ENCODE measurements at regions not wholly inside any gene's neighbourhood (a gene's known extent, or its start where the extent isn't known, plus 50 kb on each side); places are given as distances from the start of the nearest gene placed in this dataset.

DNA sequence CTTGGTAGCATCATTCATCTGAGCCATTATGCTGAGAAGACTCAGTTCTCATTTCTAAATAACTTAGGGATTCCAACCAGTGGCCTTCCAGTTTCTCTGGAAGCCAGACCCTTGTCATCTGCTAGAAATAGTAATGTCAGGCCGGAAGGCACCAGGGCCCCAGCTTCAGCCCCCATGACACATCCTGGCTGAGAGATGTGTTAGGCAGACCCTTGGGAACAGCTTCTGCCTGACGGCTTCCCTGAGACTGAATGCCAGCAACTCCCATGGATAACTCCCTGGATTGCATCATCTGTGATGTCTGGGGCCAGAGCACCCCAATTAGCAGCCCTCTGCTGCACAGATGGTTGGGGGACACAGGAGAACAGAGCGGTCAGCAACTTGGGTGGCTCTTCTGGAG, 583.5 kb upstream of the TBX3 start:
- H3K9me3 ChIP-seq (replicated peaks; ENCODE audit: control insufficient read depth, insufficient read depth, low read depth, low read length), result no peaks in the 10 kb centered on the region
- no peak overlapping the region for H3K4me3 ChIP-seq
- no peak for TF ChIP-seq RBM34 (IDR thresholded peaks at IDR 0.05; ENCODE audit: borderline replicate concordance, insufficient read depth, low read length)
- TF ChIP-seq, protein P1, sequence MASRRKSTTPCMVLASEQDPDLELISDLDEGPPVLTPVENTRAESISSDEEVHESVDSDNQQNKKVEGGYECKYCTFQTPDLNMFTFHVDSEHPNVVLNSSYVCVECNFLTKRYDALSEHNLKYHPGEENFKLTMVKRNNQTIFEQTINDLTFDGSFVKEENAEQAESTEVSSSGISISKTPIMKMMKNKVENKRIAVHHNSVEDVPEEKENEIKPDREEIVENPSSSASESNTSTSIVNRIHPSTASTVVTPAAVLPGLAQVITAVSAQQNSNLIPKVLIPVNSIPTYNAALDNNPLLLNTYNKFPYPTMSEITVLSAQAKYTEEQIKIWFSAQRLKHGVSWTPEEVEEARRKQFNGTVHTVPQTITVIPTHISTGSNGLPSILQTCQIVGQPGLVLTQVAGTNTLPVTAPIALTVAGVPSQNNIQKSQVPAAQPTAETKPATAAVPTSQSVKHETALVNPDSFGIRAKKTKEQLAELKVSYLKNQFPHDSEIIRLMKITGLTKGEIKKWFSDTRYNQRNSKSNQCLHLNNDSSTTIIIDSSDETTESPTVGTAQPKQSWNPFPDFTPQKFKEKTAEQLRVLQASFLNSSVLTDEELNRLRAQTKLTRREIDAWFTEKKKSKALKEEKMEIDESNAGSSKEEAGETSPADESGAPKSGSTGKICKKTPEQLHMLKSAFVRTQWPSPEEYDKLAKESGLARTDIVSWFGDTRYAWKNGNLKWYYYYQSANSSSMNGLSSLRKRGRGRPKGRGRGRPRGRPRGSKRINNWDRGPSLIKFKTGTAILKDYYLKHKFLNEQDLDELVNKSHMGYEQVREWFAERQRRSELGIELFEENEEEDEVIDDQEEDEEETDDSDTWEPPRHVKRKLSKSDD (conservative IDR thresholded peaks at IDR 0.05; ENCODE audit: low read length), result no peak
- TF ChIP-seq POLR2H (tag; IDR thresholded peaks at IDR 0.05; ENCODE audit: low read depth), result no peak
- TF ChIP-seq RBBP5 (IDR thresholded peaks at IDR 0.05; ENCODE audit: borderline replicate concordance, insufficient read depth, low read length, poor library complexity, severe bottlenecking), result no peak
- no peak for TF ChIP-seq PPARD (CRISPR knock-in tag; IDR thresholded peaks at IDR 0.05)
- TF ChIP-seq ZNF551 (CRISPR knock-in tag; IDR thresholded peaks at IDR 0.05), result no peak
- TF ChIP-seq DDX20 (tag; IDR thresholded peaks at IDR 0.05; ENCODE audit: low read depth), result no peak
- TF ChIP-seq, protein P2, sequence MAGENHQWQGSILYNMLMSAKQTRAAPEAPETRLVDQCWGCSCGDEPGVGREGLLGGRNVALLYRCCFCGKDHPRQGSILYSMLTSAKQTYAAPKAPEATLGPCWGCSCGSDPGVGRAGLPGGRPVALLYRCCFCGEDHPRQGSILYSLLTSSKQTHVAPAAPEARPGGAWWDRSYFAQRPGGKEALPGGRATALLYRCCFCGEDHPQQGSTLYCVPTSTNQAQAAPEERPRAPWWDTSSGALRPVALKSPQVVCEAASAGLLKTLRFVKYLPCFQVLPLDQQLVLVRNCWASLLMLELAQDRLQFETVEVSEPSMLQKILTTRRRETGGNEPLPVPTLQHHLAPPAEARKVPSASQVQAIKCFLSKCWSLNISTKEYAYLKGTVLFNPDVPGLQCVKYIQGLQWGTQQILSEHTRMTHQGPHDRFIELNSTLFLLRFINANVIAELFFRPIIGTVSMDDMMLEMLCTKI (IDR thresholded peaks at IDR 0.05; ENCODE audit: partially characterized antibody), result no peak
- no peak for TF ChIP-seq MEF2D (tag; conservative IDR thresholded peaks at IDR 0.05; ENCODE audit: low read depth)
- TF ChIP-seq NELFE (IDR thresholded peaks at IDR 0.05; ENCODE audit: insufficient read depth, insufficient read length), result no peak
- TF ChIP-seq, protein P3, sequence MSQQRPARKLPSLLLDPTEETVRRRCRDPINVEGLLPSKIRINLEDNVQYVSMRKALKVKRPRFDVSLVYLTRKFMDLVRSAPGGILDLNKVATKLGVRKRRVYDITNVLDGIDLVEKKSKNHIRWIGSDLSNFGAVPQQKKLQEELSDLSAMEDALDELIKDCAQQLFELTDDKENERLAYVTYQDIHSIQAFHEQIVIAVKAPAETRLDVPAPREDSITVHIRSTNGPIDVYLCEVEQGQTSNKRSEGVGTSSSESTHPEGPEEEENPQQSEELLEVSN (IDR thresholded peaks at IDR 0.05; ENCODE audit: borderline replicate concordance in 1 of 2, extremely low read depth in 1 of 2, insufficient read depth in 1 of 2, insufficient read length in 1 of 2, low read depth in 1 of 2, low read length in 1 of 2, poor library complexity in 1 of 2, severe bottlenecking in 1 of 2), result no peak
- TF ChIP-seq, protein P4, sequence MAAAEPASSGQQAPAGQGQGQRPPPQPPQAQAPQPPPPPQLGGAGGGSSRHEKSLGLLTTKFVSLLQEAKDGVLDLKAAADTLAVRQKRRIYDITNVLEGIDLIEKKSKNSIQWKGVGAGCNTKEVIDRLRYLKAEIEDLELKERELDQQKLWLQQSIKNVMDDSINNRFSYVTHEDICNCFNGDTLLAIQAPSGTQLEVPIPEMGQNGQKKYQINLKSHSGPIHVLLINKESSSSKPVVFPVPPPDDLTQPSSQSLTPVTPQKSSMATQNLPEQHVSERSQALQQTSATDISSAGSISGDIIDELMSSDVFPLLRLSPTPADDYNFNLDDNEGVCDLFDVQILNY (CRISPR knock-in tag; IDR thresholded peaks at IDR 0.05), result no peak
- H3K79me2 ChIP-seq (ENCODE audit: control insufficient read depth, insufficient read depth, low read length), result no peaks in the 10 kb centered on the region
- no peaks in the 10 kb centered on the region; a peak in 1 of 5 replicates for H3K27me3 ChIP-seq (ENCODE audit: control insufficient read depth in 2 of 2, insufficient read depth in 2 of 2, low read length in 2 of 2)
- no peaks in the 10 kb centered on the region for H3K9me1 ChIP-seq (ENCODE audit: control insufficient read depth, insufficient read depth, low read length)
- H4K20me1 ChIP-seq (replicated peaks; ENCODE audit: control insufficient read depth, insufficient read depth, low read length), result no peaks in the 10 kb centered on the region; the same call in 1 of the 2 replicates
- no peaks in the 10 kb centered on the region for H3K4me1 ChIP-seq (replicated peaks in 1 of 2; ENCODE audit: control insufficient read depth in 2 of 2, insufficient read depth in 2 of 2, low read length in 2 of 2)
- ChIA-PET POLR2A (no interaction called here), CTCF (ENCODE audit: low intra/inter-chr PET ratio) (no interaction called here)
- FAIRE-seq (no peak), ATAC-seq (no peak), DNase-seq (ENCODE audit: extremely low read depth in 1 of 4, low spot score in 3 of 4) (no peak)
- in situ Hi-C loops (cut with MboI) (no loop called here), intact Hi-C loops (cut with micrococcal nuclease) (no loop called here)
- 0% methylated on average over 2 of the region's 3 CpGs for WGBS (ENCODE audit: insufficient coverage, low coverage, missing lambda C conversion rate)
- H3K36me3 ChIP-seq (ENCODE audit: control insufficient read depth, insufficient read depth, low read length), result no peaks in the 10 kb centered on the region
- no peak overlapping the region for H3K4me2 ChIP-seq (ENCODE audit: insufficient read depth, low read length)
- no TSS peak for BruUV-seq (replicated peaks)
- no peak overlapping the region for H2AFZ ChIP-seq (ENCODE audit: low read depth, low read length)
- H3K9ac ChIP-seq (ENCODE audit: insufficient read depth in 1 of 2, low read depth in 2 of 2, low read length in 2 of 2), result no peak overlapping the region
- H3K27ac ChIP-seq (ENCODE audit: extremely low read depth, low read depth, low read length), result no peak overlapping the region

Data from K562 (cell line).